WTC11 (cell line): ENCODE measurements at regions not wholly inside any gene's neighbourhood (a gene's known extent, or its start where the extent isn't known, plus 50 kb on each side); places are given as distances from the start of the nearest gene placed in this dataset.

Experiments
- ATAC-seq: fragments of 200-7000 bp; cut with Tn5 transposase; 2 replicates; pipeline ENCODE4 v1.10.0; 2021; ENCODE audit warnings: mild to moderate bottlenecking, moderate library complexity
- CTCF ChIA-PET: fragments of 300-600 bp; sonication (Branson Sonifier 250); formaldehyde crosslinking; loops from one replicate; lab custom pipeline; 2021; ENCODE audit warnings: antibody characterized with exemption; lab: Charles Lee
- POLR2A ChIA-PET: fragments of 350-600 bp; sonication (Branson Sonifier 250); formaldehyde crosslinking; loops from one replicate; lab custom pipeline; 2021; ENCODE audit warnings: antibody characterized with exemption; lab: Charles Lee
- DNase-seq: peaks from one replicate; pipeline ENCODE4 v3.0.0; 2021; ENCODE audit warnings: low spot score
- H3K27ac Mint-ChIP-seq: 2 replicates; pipeline ENCODE4 v1.8.0; 2021; ENCODE audit warnings: mixed read lengths
- H3K27me3 Mint-ChIP-seq: 2 replicates; pipeline ENCODE4 v1.8.0; 2021; ENCODE audit warnings: low read depth, mild to moderate bottlenecking, moderate library complexity, mixed read lengths
- H3K36me3 Mint-ChIP-seq: 2 replicates; pipeline ENCODE4 v1.8.0; 2021; ENCODE audit warnings: mixed read lengths
- H3K4me1 Mint-ChIP-seq: 2 replicates; pipeline ENCODE4 v1.8.0; 2022; ENCODE audit warnings: mixed read lengths
- H3K4me3 Mint-ChIP-seq: 2 replicates; pipeline ENCODE4 v1.8.0; 2021; ENCODE audit warnings: mild to moderate bottlenecking, moderate library complexity, mixed read lengths
- H3K9me3 Mint-ChIP-seq: 2 replicates; pipeline ENCODE4 v1.8.0; 2021; ENCODE audit warnings: mixed read lengths
- AFF4 ChIP-seq: sonication (generic); formaldehyde crosslinking; IDR thresholded peaks from 2 replicates; pipeline ENCODE4 v1.8.1; 2023; ENCODE audit warnings: mild to moderate bottlenecking, missing genetic modification reagents, borderline replicate concordance
- ATF1 ChIP-seq: sonication (generic); formaldehyde crosslinking; IDR thresholded peaks from 2 replicates; pipeline ENCODE4 v1.8.1; 2023; ENCODE audit warnings: mild to moderate bottlenecking, moderate library complexity, missing genetic modification reagents
- CBFB ChIP-seq: sonication (generic); formaldehyde crosslinking; IDR thresholded peaks from 2 replicates; pipeline ENCODE4 v1.8.1; 2022; ENCODE audit warnings: mild to moderate bottlenecking, low read depth, missing genetic modification reagents
- E2F4 ChIP-seq: sonication (generic); formaldehyde crosslinking; IDR thresholded peaks from 2 replicates; pipeline ENCODE4 v1.8.1; 2022; ENCODE audit warnings: low read depth, mild to moderate bottlenecking, moderate library complexity, missing genetic modification reagents, borderline replicate concordance
- FOXK1 ChIP-seq: sonication (generic); formaldehyde crosslinking; IDR thresholded peaks from 2 replicates; pipeline ENCODE4 v1.8.0; 2022; ENCODE audit warnings: mild to moderate bottlenecking, moderate library complexity, missing genetic modification reagents
- HMGXB4 ChIP-seq: sonication (generic); formaldehyde crosslinking; IDR thresholded peaks from 2 replicates; pipeline ENCODE4 v1.8.1; 2023; ENCODE audit warnings: mild to moderate bottlenecking, moderate library complexity, missing genetic modification reagents
- MYBL2 ChIP-seq: sonication (generic); formaldehyde crosslinking; IDR thresholded peaks from 2 replicates; pipeline ENCODE4 v1.8.1; 2023; ENCODE audit warnings: mild to moderate bottlenecking, moderate library complexity, missing genetic modification reagents
- PREB ChIP-seq: sonication (generic); formaldehyde crosslinking; IDR thresholded peaks from 2 replicates; pipeline ENCODE4 v1.8.1; 2022; ENCODE audit warnings: mild to moderate bottlenecking, missing genetic modification reagents, moderate library complexity, borderline replicate concordance
- SMAD4 ChIP-seq: sonication (generic); formaldehyde crosslinking; IDR thresholded peaks from 2 replicates; pipeline ENCODE4 v1.8.0; 2022; ENCODE audit warnings: mild to moderate bottlenecking, missing genetic modification reagents
- SOX15 ChIP-seq: fragments of 250-450 bp; sonication (Bioruptor Pico); IDR thresholded peaks from 2 replicates; pipeline ENCODE4 v1.9.0; 2021; ENCODE audit warnings: mild to moderate bottlenecking
- TEAD4 ChIP-seq: sonication (generic); formaldehyde crosslinking; IDR thresholded peaks from 2 replicates; pipeline ENCODE4 v1.8.0; 2022; ENCODE audit warnings: mild to moderate bottlenecking, missing genetic modification reagents
- TP53 ChIP-seq: sonication (generic); formaldehyde crosslinking; IDR thresholded peaks from 2 replicates; pipeline ENCODE4 v1.8.1; 2023; ENCODE audit warnings: mild to moderate bottlenecking, missing genetic modification reagents
- USF1 ChIP-seq: sonication (generic); formaldehyde crosslinking; IDR thresholded peaks from 2 replicates; pipeline ENCODE4 v1.8.0; 2022; ENCODE audit warnings: mild to moderate bottlenecking, missing genetic modification reagents
- ZBTB21 ChIP-seq: sonication (generic); formaldehyde crosslinking; IDR thresholded peaks from 2 replicates; pipeline ENCODE4 v1.8.1; 2023; ENCODE audit warnings: mild to moderate bottlenecking, missing genetic modification reagents, borderline replicate concordance
- ZNF138 ChIP-seq: sonication (generic); formaldehyde crosslinking; conservative IDR thresholded peaks from 2 replicates; pipeline ENCODE4 v1.8.1; 2022; ENCODE audit warnings: mild to moderate bottlenecking, moderate library complexity, missing genetic modification reagents
- ZNF263 ChIP-seq: sonication (generic); formaldehyde crosslinking; IDR thresholded peaks from 2 replicates; pipeline ENCODE4 v1.8.1; 2022; ENCODE audit warnings: low read depth, mild to moderate bottlenecking, moderate library complexity, missing genetic modification reagents
- ZNF532 ChIP-seq: fragments of 250-450 bp; sonication (Bioruptor Pico); IDR thresholded peaks from 2 replicates; pipeline ENCODE4 v1.9.0; 2021; ENCODE audit warnings: mild to moderate bottlenecking, borderline replicate concordance
- TF ChIP-seq, protein P1 (sequence below): sonication (generic); formaldehyde crosslinking; IDR thresholded peaks from 2 replicates; pipeline ENCODE4 v1.8.1; 2022; ENCODE audit warnings: missing genetic modification reagents, borderline replicate concordance
- TF ChIP-seq, protein P2 (sequence below): fragments of 250-450 bp; sonication (Bioruptor Pico); IDR thresholded peaks from 2 replicates; pipeline ENCODE4 v1.8.0; 2021; ENCODE audit warnings: mild to moderate bottlenecking

DNA sequence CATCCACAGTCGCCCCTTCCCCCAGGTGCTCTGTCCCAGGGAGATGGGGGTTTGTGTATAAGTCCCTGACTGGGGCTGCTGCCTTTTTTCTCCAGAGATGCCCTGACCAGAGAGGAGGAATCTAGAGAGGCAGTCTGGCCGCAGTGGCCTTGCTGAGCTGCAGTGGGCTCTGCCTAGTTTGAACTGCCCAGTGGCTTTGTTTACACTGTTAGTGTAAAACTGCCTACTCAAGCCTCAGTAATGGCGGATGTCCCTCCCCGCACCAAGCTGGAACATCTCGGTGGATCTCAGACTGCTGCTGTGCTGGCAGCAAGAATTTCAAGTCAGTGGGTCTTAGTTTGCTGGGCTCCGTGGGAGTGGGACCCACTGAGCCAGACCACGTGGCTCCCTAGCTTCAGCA, 102.6 kb upstream of the GIMD1 start:
- Mint-ChIP-seq H3K27ac (no peak overlapping the region), H3K4me3 (no peak overlapping the region)
- TF ChIP-seq ZNF138 (no peak), CBFB (CRISPR knock-in tag) (no peak), SOX15 (no peak)
- TF ChIP-seq, all 79 proteins: peak for 0
- POLR2A ChIA-PET: no interaction called here
- Mint-ChIP-seq H3K4me1 (no peaks in the 10 kb centered on the region), H3K36me3 (no peaks in the 10 kb centered on the region), H3K27me3 (peaks cover 2% of the 10 kb centered on the region; the same call in 1 of the 2 replicates), H3K9me3 (peaks cover 17% of the 10 kb centered on the region)
- DNase-seq: no peak
- no peak for ATAC-seq
- CTCF ChIA-PET: no interaction called here

GRCh38 chr4:106463622-106464021, 95.0 kb upstream of the GIMD1 start:
- Mint-ChIP-seq H3K27ac (no peak overlapping the region), H3K27me3 (no peaks in the 10 kb centered on the region), H3K4me1 (no peaks in the 10 kb centered on the region), H3K9me3 (no peaks in the 10 kb centered on the region), H3K4me3 (no peak overlapping the region), H3K36me3 (no peaks in the 10 kb centered on the region)
- DNase-seq (no peak), ATAC-seq (no peak)
- ChIA-PET POLR2A (no interaction called here), CTCF (interaction anchor here (0.6 kb wide), 1 partner anchor 1850 kb away, joined by 3 read pairs; no protein-coding TSS in a partner anchor)
- TF ChIP-seq, protein P1, sequence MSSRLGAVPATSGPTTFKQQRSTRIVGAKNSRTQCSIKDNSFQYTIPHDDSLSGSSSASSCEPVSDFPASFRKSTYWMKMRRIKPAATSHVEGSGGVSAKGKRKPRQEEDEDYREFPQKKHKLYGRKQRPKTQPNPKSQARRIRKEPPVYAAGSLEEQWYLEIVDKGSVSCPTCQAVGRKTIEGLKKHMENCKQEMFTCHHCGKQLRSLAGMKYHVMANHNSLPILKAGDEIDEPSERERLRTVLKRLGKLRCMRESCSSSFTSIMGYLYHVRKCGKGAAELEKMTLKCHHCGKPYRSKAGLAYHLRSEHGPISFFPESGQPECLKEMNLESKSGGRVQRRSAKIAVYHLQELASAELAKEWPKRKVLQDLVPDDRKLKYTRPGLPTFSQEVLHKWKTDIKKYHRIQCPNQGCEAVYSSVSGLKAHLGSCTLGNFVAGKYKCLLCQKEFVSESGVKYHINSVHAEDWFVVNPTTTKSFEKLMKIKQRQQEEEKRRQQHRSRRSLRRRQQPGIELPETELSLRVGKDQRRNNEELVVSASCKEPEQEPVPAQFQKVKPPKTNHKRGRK: no peak
- no peak for TF ChIP-seq SMAD4
- TF ChIP-seq FOXK1 (CRISPR knock-in tag): no peak
- no peak for TF ChIP-seq ATF1
- no peak for TF ChIP-seq TP53 (CRISPR knock-in tag)
- no peak for TF ChIP-seq USF1 (CRISPR knock-in tag)
- TF ChIP-seq, protein P2, sequence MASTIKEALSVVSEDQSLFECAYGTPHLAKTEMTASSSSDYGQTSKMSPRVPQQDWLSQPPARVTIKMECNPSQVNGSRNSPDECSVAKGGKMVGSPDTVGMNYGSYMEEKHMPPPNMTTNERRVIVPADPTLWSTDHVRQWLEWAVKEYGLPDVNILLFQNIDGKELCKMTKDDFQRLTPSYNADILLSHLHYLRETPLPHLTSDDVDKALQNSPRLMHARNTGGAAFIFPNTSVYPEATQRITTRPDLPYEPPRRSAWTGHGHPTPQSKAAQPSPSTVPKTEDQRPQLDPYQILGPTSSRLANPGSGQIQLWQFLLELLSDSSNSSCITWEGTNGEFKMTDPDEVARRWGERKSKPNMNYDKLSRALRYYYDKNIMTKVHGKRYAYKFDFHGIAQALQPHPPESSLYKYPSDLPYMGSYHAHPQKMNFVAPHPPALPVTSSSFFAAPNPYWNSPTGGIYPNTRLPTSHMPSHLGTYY (CRISPR knock-in tag): no peak
- no peak for TF ChIP-seq MYBL2 (CRISPR knock-in tag)
- no peak for TF ChIP-seq PREB (CRISPR knock-in tag)
- TF ChIP-seq ZNF263 (CRISPR knock-in tag): no peak
- no peak for TF ChIP-seq AFF4 (CRISPR knock-in tag)
- no peak for TF ChIP-seq TEAD4 (CRISPR knock-in tag)
- no peak for TF ChIP-seq HMGXB4 (CRISPR knock-in tag)
- TF ChIP-seq ZNF532 (CRISPR knock-in tag): no peak
- TF ChIP-seq ZBTB21: no peak
- no peak for TF ChIP-seq E2F4 (CRISPR knock-in tag)
